ENCODE measurements at regions not wholly inside any gene's neighbourhood (a gene's known extent, or its start where the extent isn't known, plus 50 kb on each side); places are given as distances from the start of the nearest gene placed in this dataset.

- TF ChIP-seq CTCF (IDR thresholded peaks at IDR 0.05) (no peak), POLR2A (IDR thresholded peaks at IDR 0.05) (no peak)
Measured at GRCh38 chr3:182601597-182601996, 191.7 kb upstream of the ATP11B start.

Data from body of pancreas (tissue), 4 donors.